HUES48 (cell line): ENCODE measurements at regions not wholly inside any gene's neighbourhood (a gene's known extent, or its start where the extent isn't known, plus 50 kb on each side); places are given as distances from the start of the nearest gene placed in this dataset.
"Not testable (repeated sequence)": the region's sequence is repeated elsewhere in the genome, so short reads cannot be mapped to it uniquely, and the experiment has no call there.

Experiments
- H3K27ac ChIP-seq: one replicate; pipeline ENCODE4 v1.7.0; 2013; ENCODE audit warnings: low read depth, low read length, inconsistent platforms
- H3K27me3 ChIP-seq: 2 replicates; pipeline ENCODE4 v1.6.1; 2013; ENCODE audit warnings: mild to moderate bottlenecking, low read length; ENCODE audit not compliant: control insufficient read depth, insufficient read depth
- H3K36me3 ChIP-seq: 2 replicates; pipeline ENCODE4 v1.6.1; 2013; ENCODE audit warnings: low read length; ENCODE audit not compliant: control insufficient read depth, insufficient read depth
- H3K4me1 ChIP-seq: 2 replicates; pipeline ENCODE4 v1.6.1; 2013; ENCODE audit warnings: mild to moderate bottlenecking, low read length; ENCODE audit not compliant: control insufficient read depth, insufficient read depth
- H3K4me3 ChIP-seq: 2 replicates; pipeline ENCODE4 v1.5.1; 2013; ENCODE audit warnings: mild to moderate bottlenecking, low read depth, low read length
- H3K9ac ChIP-seq: 2 replicates; pipeline ENCODE4 v1.6.1; 2013; ENCODE audit warnings: mild to moderate bottlenecking, low read depth, low read length, moderate library complexity
- H3K9me3 ChIP-seq: 2 replicates; pipeline ENCODE4 v1.6.1; 2013; ENCODE audit warnings: low read length; ENCODE audit not compliant: control insufficient read depth, insufficient read depth

DNA sequence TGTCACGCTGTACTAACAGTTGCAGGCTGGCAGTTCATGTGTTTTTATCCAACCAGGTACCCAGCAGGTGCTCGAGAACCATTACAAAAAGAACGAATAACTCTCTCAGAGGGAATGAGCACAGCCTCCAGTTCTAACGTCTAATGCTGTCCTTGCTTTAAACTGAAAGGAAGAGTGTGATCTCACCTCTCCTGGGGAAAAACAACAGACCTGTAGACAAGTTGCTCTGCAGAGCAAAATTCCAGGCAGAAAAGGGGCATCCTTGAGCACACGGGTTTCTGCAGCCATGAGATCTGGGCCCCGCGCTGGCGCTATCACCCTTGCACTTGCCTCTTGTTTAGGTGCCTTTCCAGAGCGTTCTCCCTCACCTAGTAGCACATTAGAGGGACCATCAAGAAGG lies 92.5 kb upstream of the DNAH5 start:
- H3K4me3 ChIP-seq: peak overlapping the region; percentile 53
- peak overlapping the region; percentile 99 for H3K27ac ChIP-seq
- H3K9ac ChIP-seq: peak overlapping the region; percentile 83
- peaks cover 3% of the 10 kb centered on the region; the same call in 1 of the 2 replicates for H3K27me3 ChIP-seq
- no peaks in the 10 kb centered on the region for H3K36me3 ChIP-seq
- H3K4me1 ChIP-seq: peaks cover 35% of the 10 kb centered on the region
- no peaks in the 10 kb centered on the region for H3K9me3 ChIP-seq

DNA sequence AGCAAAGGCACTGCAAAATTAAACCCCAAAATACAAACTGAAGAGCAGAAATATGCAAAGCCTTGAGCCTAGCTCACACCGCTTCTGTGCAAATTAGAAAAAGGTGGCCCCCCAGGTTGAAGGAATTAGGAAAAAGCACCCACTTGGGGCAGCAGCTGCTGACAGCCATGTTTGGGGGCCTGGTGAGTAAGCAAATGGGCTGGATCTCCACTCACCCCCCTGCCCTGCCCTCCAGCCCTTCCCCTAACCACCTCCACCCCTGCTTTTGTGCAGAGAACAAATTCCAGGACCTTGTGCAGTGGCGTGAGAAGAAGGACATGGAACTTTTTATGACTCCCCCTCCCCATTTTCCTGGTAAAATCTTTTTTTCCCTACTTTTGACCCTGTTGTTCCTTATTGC lies 92.0 kb upstream of the DNAH5 start:
- no peaks in the 10 kb centered on the region for H3K9me3 ChIP-seq
- H3K9ac ChIP-seq: peak overlapping the region; percentile 83
- H3K36me3 ChIP-seq: no peaks in the 10 kb centered on the region
- H3K4me3 ChIP-seq: peak overlapping the region; percentile 53
- peak overlapping the region; percentile 99 for H3K27ac ChIP-seq
- peaks cover 3% of the 10 kb centered on the region; the same call in 1 of the 2 replicates for H3K27me3 ChIP-seq
- peaks cover 35% of the 10 kb centered on the region for H3K4me1 ChIP-seq

DNA sequence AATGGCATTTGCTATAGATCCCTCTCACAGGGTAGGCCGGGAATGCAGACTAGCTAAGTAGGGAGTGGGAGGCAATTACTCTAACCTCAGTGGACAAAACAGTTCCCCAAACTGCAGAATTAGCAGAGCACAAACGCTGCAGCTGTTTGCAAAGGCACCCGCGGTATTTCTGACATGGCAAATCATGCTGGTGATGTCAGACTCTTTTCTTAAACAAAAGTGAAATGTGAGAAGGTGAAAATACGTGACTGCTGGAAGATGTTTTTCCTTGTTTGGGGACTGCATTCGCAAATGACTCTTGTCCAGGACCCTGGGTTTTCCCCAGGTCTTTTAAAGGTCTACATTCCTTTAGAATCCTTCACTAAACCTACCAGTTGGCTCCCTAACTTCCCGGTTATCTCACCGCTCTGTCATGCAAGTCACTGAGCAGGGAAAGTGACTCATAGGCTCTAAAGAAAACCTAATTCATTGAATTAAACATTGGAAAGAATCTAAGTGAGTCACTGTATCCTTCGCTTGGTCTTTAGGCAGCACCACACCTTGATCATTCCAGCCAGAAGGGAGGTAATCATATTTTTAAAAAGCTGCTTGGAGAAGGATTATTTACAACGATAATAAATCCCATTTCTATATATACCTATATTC lies 91.5 kb upstream of the DNAH5 start:
- Histone ChIP-seq H3K36me3 (no peaks in the 10 kb centered on the region), H3K9me3 (no peaks in the 10 kb centered on the region), H3K27ac (peak overlapping the region; percentile 99), H3K4me3 (peak overlapping the region; percentile 53), H3K27me3 (peaks cover 3% of the 10 kb centered on the region; the same call in 1 of the 2 replicates), H3K4me1 (peaks cover 35% of the 10 kb centered on the region), H3K9ac (peak overlapping the region; percentile 83)

DNA sequence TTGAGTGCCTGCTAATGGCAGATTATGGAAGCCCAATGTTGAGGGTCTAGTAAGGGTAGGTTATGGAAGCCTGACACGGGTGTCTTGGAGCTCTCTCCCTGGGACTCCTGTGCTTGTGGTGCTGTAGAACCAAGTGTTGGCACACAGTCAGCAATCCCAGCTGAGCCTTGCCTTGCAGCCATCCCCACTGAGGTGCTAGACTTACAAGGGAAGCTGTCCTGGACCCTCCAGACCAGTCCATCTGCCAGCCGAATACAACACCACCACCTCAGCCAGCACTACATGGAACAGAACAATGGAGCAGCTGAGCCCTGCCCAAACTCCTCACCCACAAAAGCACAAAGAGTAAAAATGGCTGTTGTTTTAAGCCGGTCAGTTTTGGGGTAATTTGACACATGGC lies 90.5 kb upstream of the DNAH5 start:
- peak overlapping the region; percentile 83 for H3K9ac ChIP-seq
- peaks cover 3% of the 10 kb centered on the region; the same call in 1 of the 2 replicates for H3K27me3 ChIP-seq
- no peak overlapping the region for H3K4me3 ChIP-seq
- peaks cover 35% of the 10 kb centered on the region for H3K4me1 ChIP-seq
- H3K9me3 ChIP-seq: no peaks in the 10 kb centered on the region
- no peaks in the 10 kb centered on the region for H3K36me3 ChIP-seq
- H3K27ac ChIP-seq: peak overlapping the region; percentile 99

DNA sequence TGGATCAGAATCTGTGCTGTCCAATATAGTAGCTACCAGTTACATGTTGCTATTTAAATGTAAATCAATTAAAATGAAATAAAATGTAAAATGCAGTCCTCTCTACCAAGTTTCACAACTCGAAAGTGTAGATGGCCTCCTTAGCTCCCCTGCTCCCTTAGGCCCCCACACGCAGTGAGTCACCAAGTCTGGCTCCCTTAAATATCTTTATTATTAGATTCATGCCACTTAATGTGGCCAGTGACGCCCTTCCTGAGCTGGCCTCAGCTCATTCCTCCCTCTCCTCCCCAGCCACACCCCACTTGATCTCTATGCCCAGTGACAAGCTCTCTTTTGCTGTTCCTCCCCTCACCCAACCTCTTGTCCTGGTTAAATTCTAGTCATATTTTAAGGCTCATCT lies 88.4 kb upstream of the DNAH5 start:
- Histone ChIP-seq H3K4me3 (no peak overlapping the region), H3K27ac (no peak overlapping the region), H3K36me3 (no peaks in the 10 kb centered on the region), H3K27me3 (peaks cover 3% of the 10 kb centered on the region; the same call in 1 of the 2 replicates), H3K9me3 (no peaks in the 10 kb centered on the region), H3K9ac (no peak overlapping the region), H3K4me1 (peaks cover 31% of the 10 kb centered on the region)

DNA sequence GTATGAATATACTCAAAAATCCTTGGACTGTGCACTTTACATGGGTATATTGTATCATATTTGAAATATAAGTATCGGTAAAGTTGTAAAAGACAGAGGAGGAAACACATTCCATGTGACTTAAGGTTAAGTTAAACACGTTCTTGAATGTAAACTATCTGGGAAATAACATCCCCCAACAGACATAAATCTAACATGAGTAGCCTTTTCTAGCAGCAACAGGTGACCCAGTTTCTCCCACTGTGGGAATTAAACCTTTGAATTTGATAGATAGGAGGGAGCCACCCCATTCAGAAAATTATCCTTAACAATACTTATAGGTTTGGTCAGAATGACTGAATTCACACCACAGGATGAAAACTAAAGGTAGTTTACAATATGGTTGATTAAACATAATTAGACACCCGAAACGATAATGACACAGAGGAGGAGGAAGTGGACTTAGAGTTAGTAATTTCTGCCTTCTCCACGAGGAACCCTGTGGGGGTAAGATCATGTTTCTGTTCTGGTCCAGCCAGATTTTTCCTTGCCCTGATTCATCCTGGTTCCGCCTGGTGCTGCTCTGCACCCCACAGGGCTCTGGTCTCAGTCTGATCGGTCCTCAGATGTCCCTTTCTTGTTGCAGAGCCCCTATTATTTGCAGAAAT lies 84.6 kb upstream of the DNAH5 start:
- Histone ChIP-seq H3K27me3 (no peaks in the 10 kb centered on the region), H3K9ac (no peak overlapping the region), H3K27ac (no peak overlapping the region), H3K36me3 (no peaks in the 10 kb centered on the region), H3K4me3 (no peak overlapping the region), H3K9me3 (no peaks in the 10 kb centered on the region), H3K4me1 (no peaks in the 10 kb centered on the region)

DNA sequence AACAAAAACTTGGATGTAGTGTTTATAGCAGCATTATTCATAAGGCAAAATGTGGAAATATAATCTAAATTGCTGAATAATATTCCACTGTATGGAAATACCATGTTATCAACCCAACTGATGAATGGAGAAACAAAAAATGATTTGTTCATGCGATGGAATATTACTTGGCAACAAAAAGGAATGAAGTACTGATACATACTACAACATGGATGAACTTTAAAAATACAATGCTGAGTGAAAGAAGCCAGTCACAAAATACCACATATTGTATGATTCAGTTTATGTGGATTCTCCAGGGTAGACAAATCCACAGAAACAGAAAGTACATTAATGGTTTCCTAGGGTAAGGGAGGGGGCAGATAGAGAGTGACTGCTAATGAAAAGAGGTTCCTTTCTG lies 83.7 kb upstream of the DNAH5 start:
- Histone ChIP-seq H3K27ac (no peak overlapping the region), H3K9ac (no peak overlapping the region), H3K36me3 (no peaks in the 10 kb centered on the region), H3K4me3 (no peak overlapping the region), H3K4me1 (no peaks in the 10 kb centered on the region), H3K9me3 (no peaks in the 10 kb centered on the region), H3K27me3 (no peaks in the 10 kb centered on the region)

DNA sequence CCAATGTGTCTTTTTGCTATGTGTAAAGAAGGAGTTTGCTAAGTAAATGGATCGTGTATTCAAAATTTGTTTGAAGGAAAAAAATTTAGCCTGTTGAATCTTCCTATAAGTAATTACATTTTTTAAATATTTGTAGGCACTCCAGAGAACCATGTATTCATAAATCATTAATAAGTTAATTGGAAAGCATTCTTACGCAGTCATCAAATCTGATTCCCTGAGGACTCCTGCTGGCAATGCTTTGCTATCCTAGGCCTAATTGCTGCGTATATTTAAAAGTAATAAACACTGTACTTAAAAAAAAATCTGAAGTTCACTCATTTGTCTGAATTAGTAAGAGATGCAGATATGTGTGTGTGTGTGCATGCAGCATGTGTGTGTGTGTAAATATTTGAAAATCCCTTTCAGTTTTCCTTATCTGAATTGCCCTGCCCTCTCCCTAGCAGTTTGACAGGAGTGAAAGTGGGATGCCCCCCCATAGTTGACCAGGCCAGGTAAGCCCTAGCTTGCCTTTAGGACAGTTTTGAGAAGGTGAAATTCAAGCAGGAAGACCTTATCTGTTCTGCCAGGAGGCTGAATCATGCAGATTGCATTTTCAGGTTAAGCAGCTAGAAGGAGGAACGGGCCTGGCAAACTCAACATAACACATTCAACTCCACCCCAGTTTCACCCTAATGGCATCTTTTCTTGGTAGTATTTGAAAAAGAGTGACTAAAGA lies 81.2 kb upstream of the DNAH5 start:
- no peaks in the 10 kb centered on the region for H3K4me1 ChIP-seq
- H3K27ac ChIP-seq: no peak overlapping the region
- H3K36me3 ChIP-seq: no peaks in the 10 kb centered on the region
- H3K9me3 ChIP-seq: no peaks in the 10 kb centered on the region
- no peaks in the 10 kb centered on the region for H3K27me3 ChIP-seq
- H3K4me3 ChIP-seq: no peak overlapping the region
- no peak overlapping the region for H3K9ac ChIP-seq

DNA sequence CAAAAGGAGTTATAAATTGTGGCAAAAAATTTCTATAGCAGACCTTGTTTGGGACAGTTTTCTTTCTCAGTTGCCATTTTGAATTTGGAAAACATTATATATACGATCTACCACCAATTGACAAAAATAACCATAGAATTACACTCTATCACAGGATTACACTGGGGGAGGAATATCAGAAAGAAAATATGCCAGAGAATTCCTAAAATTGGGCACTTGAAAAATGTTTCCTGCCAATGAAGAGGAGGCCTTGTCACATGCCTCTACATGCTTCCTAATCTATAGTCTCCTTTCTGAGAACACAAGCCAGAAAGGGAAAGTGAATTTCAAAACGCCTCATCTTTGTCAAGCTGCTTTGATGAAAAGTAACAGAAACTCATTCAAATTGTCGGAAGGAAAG lies 78.5 kb upstream of the DNAH5 start:
- no peak overlapping the region for H3K27ac ChIP-seq
- no peaks in the 10 kb centered on the region for H3K9me3 ChIP-seq
- H3K9ac ChIP-seq: no peak overlapping the region
- no peaks in the 10 kb centered on the region for H3K36me3 ChIP-seq
- no peak overlapping the region for H3K4me3 ChIP-seq
- H3K4me1 ChIP-seq: no peaks in the 10 kb centered on the region
- no peaks in the 10 kb centered on the region for H3K27me3 ChIP-seq

DNA sequence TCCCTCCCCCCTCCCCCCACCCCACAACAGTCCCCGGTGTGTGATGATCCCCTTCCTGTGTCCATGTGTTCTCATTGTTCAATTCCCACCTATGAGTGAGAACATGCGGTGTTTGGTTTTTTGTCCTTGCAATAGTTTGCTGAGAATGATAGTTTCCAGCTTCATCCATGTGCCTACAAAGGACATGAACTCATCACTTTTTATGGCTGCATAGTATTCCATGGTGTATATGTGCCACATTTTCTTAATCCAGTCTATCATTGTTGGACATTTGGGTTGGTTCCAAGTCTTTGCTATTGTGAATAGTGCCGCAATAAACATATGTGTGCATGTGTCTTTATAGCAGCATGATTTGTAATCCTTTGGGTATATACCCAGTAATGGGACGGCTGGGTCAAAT lies 76.5 kb upstream of the DNAH5 start:
- H3K9ac ChIP-seq, H3K9me3 ChIP-seq, H3K27ac ChIP-seq, H3K4me1 ChIP-seq, H3K36me3 ChIP-seq, H3K27me3 ChIP-seq, H3K4me3 ChIP-seq: not testable (repeated sequence)

DNA sequence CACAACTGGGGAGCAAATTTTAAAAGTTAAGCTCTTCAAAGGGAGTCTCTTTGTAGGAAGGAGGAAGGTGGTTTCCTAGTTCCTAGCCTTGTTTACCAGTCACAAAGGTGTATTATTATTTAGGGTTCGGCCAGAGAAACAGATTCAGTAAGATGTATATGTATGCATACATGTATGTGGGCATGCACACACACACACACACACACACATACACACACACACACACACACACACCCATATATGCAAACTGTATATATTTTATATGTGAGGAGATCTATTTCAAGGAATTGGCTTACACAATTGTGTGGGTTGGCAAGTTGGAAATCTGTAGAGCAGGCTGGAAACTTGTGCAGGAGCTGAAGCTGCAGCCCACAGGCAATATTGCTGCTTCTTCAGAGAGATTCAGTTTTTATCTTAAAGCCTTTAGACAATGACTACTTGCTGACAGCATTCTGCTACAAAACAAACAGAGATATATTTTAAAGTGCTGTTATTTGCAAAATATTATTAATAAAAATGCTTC lies 75.3 kb upstream of the DNAH5 start:
- Histone ChIP-seq H3K9me3 (no peaks in the 10 kb centered on the region), H3K4me1 (no peaks in the 10 kb centered on the region), H3K27me3 (no peaks in the 10 kb centered on the region), H3K27ac (no peak overlapping the region), H3K36me3 (no peaks in the 10 kb centered on the region), H3K4me3 (no peak overlapping the region), H3K9ac (no peak overlapping the region)
